ENCODE measurements at regions not wholly inside any gene's neighbourhood (a gene's known extent, or its start where the extent isn't known, plus 50 kb on each side); places are given as distances from the start of the nearest gene placed in this dataset.
"Not testable (repeated sequence)": the region's sequence is repeated elsewhere in the genome, so short reads cannot be mapped to it uniquely, and the experiment has no call there.

DNA sequence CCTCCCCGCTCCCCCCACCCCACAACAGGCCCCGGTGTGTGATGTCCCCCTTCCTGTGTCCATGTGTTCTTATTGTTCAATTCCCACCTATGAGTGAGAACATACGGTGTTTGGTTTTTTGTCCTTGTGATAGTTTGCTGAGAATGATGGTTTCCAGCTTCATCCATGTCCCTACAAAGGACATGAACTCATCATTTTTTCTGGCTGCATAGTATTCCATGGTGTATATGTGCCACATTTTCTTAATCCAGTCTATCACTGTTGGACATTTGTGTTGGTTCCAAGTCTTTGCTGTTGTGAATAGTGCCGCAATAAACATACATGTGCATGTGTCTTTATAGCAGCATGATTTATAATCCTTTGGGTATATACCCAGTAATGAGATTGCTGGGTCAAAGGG is 104.3 kb downstream of the MTPN start:
- not testable (repeated sequence) for FAIRE-seq; DNase-seq (ENCODE audit: low spot score)

DNA sequence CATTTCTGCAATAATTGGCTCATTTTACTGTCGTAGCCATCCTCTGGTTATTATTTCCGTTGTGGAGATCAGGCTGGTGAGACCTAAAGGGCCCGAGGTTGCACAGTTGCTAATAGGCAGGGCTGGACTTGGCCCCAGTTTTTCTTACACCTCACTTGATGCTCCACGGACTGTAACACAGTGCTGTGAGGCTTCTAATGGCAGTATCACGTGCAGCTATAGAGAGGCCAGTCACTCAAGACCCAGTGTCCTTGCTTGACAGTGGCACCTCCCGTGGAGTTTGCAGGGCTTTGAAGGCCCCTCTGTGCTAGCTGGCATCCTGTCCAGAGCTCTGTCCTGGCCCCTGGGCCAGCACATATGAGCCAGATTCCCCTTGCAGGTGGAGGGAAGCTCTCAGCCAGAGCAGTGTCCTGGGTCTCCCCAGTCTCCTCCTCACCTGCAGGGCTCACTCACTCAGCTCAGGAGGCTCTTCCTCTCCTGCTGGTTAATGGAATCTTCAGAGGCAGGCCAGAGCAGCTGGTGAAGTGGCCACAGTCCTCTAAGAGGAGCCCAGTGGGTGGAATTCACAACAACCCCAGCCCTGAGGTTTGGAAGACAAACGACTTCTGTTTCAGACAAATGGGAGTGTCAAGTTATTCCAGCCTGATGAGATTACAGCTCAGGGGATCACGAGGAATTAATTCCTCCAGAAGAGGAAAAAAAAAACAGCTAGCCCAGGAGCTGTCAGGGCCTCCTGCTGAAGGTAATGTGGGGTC is 114.2 kb upstream of the FAM180A start:
- DNase-seq (ENCODE audit: low spot score), result no peak
- FAIRE-seq, result no peak

DNA sequence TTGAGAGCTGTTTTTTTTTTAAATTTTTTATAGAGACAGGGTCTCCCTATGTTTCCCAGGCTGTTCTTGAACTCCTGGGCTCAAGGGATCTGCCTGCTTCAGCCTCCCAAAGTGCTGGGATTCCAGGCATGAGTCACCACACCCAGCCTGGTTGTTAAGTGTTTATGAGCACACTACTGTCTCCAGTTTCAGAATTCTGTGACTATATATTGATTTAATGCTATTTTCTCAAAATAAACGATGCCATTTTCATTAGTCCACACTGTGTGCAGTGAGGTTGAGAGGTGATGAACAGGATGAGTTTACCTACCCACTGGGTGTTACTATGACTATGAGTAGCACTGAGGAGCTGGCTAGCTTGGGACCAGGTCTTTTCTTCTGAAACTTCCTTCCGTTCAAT is 110.9 kb upstream of the FAM180A start:
- FAIRE-seq (no peak), DNase-seq (ENCODE audit: low spot score) (no peak)

DNA sequence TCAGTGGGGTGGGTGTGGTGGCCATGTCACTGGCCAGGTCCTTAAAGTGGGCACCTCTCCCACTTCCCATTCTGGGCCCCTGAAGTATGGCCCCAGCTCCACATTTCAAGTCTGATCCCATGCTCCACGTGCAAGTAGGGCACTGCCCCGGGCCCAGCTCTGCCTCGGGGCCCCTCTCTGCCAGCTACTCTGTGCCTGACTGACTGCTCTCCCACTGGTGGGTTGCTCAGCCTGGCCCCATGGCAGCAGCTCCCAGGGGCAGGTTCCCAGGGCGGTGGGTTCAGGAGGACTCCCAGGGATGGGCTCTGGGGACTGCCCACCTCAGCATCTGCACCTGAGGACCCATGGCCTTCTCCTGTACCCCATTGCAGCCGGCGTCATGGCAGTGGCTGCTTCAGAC is 110.2 kb upstream of the FAM180A start:
- no peak for DNase-seq (ENCODE audit: low spot score)
- no peak for FAIRE-seq

DNA sequence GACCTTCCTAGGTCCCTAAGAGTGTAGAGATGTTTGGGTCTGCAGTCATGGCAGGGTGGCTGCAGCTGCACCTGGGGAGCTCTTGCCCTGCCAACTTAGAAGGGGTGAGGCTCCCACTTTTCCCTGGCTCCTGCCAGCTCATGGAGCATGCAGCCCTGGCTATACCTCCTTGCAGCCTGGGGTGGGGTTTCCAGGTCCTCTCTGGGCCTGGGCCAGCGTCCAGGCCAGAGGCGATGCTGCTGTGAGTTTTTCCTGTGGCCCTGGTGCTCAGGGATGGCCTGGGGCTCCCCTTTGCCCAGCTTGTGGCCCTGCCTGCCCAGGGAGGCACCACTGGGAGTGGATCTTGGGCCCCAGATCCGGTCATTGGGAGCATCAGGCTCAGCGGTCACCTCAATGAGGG is 109.8 kb upstream of the FAM180A start:
- DNase-seq (ENCODE audit: low spot score) (no peak), FAIRE-seq (no peak)

GRCh38 chr7:135857519-135858274 is 109.1 kb upstream of the FAM180A start:
- DNase-seq (ENCODE audit: low spot score) (no peak), FAIRE-seq (no peak)

GRCh38 chr7:135856356-135857144 is 107.9 kb upstream of the FAM180A start:
- FAIRE-seq (no peak), DNase-seq (ENCODE audit: low spot score) (peak; percentile 17)

- no peak for FAIRE-seq
- no peak for DNase-seq (ENCODE audit: low spot score)
Measured at GRCh38 chr7:135855846-135856245, 107.2 kb upstream of the FAM180A start.

GRCh38 chr7:135853499-135853898 is 104.9 kb upstream of the FAM180A start:
- no peak for FAIRE-seq
- peak; percentile 25 for DNase-seq (ENCODE audit: low spot score)

GRCh38 chr7:135853008-135853407 is 104.4 kb upstream of the FAM180A start:
- DNase-seq (ENCODE audit: low spot score), result no peak
- no peak for FAIRE-seq

DNA sequence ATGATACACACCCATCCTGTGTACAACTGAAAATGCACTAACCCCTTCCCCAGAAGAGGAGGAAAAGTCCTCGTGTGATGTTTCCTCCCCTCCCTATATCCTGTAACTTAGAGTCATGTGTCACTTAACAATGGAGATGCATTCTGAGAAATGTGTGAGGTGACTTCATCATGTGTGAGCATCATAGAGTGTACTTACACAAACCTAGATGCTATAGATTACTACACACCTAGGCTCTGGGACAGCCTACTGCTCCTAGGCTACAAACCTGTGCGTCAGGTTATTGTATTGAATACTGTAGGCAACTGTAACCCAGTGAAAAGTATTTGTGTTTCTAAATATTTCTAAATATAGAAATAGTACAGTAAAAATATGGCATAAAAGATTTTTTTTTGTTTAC is 98.6 kb upstream of the FAM180A start:
- FAIRE-seq (no peak), DNase-seq (ENCODE audit: low spot score) (no peak)

- DNase-seq (ENCODE audit: low spot score), result no peak
- FAIRE-seq, result no peak
Measured at GRCh38 chr7:135846339-135846738, 97.7 kb upstream of the FAM180A start.

- no peak for DNase-seq (ENCODE audit: low spot score)
- FAIRE-seq, result no peak
Measured at GRCh38 chr7:135845415-135846075, 96.9 kb upstream of the FAM180A start.

DNA sequence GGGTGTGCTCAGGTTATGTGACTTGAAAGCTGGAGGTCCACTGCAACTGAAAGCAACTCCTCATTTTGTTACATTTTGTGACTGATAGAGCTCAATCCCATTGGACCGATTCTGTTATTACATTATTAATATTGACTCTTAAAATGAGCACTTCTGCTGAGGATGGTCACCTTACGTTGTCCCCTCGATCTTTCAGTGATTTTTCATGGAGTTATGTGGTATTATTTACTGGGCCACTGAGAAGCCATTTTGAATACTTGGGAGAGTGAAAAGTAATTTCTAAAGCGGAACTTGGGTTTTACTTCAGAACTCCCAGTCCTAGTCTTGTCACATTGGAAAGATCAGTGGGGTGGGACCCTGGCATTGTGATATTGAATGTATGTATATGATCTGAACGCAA is 96.3 kb upstream of the FAM180A start:
- no peak for DNase-seq (ENCODE audit: low spot score)
- no peak for FAIRE-seq

DNA sequence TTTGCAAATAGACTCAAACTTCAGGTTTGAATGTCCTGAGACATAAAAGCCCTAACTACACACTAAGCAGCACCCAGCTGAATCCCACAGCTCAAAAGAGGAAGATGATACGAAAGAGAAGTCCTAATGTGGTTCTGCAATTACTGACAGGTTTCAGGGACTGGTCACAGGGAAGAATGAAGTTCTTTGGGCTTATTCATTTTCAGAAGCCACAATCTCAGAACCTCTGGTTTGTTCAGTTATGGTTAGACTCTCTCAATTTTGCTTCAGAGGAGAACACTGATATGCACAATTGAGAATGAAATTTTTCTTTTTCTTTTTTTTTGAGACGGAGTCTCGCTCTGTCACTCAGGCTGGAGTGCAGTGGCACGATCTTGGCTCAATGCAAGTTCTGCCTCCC is 94.6 kb upstream of the FAM180A start:
- FAIRE-seq, result no peak
- no peak for DNase-seq (ENCODE audit: low spot score)

GRCh38 chr7:135842446-135843179 is 94.0 kb upstream of the FAM180A start:
- DNase-seq (ENCODE audit: low spot score) (no peak), FAIRE-seq (no peak)

- no peak for FAIRE-seq
- no peak for DNase-seq (ENCODE audit: low spot score)
Measured at GRCh38 chr7:135840591-135840990, 92.0 kb upstream of the FAM180A start.

DNA sequence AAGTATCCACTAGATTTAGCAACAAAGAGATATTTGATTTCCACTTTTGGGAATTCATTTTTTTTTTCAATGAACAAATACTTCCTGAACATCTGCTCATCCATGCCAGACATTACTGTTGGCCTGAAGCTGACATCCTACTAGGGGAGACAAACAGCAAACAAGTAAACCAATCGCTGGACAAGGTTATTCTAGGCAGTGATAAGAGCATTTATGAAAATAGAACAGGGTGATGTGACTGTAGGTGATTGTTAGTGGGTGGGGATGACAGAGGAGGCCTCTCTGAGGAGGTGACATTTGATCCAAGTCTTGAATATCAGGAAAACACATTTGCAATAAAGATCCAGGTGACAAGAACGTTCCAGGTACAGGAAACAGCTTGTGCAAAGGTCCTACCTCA is 89.1 kb upstream of the FAM180A start:
- FAIRE-seq (no peak), DNase-seq (ENCODE audit: low spot score) (no peak)

DNA sequence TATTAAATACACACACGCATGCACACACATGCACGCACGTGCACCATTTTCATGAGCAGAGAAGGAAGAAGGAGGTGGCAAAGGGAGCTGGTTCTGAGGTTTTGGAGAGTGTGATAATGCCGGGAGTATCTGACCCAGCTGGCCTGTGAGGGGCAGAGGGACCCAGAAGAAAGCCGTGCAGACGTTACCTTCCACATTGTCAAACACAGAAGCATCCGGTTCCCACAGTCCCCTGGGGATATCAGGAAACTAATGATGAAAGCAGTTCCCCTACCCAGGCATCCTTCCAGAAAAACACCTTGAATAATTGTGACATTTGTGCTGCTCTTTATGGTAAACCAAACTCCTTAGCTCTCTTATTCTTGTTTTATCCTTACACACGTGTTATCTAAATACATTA is 85.7 kb upstream of the FAM180A start:
- DNase-seq (ENCODE audit: low spot score) (no peak), FAIRE-seq (no peak)

DNA sequence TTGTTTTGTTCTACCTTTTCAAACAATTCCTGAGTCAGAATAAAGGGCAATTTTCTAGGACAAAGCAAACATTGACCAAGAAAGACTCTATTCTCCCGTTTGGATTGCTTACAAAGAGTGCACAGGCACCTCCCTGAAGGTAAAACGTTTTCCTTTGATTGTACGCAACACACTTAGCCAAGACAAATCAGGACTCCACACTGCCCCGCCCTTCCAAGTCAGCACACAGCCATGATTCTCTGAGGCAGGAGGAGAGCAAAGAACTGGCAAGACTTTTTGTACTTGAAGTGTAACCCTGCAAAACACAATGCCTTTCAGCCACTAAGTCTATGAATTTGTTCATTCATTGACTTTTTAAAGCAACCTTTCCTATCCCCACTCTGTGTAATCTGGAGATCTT is 85.0 kb upstream of the FAM180A start:
- FAIRE-seq, result no peak
- no peak for DNase-seq (ENCODE audit: low spot score)
